HuH-7.5 (cell line): ENCODE measurements at regions not wholly inside any gene's neighbourhood (a gene's known extent, or its start where the extent isn't known, plus 50 kb on each side); places are given as distances from the start of the nearest gene placed in this dataset.

ENCODE experiments used
- DNase-seq: peaks from one replicate; pipeline ENCODE4 v3.0.0; 2011; ENCODE audit warnings: low spot score

GRCh38 chr1:191588905-191589304, 569.4 kb upstream of the RGS18 start:
- DNase-seq, result no peak

- DNase-seq, result no peak
Observed at GRCh38 chr1:191589536-191589935, 568.7 kb upstream of the RGS18 start.

- DNase-seq, result no peak
Observed at GRCh38 chr1:191590578-191590977, 567.7 kb upstream of the RGS18 start.

GRCh38 chr1:191592039-191592438, 566.2 kb upstream of the RGS18 start:
- DNase-seq, result no peak

- no peak for DNase-seq
Observed at GRCh38 chr1:191592907-191593306, 565.4 kb upstream of the RGS18 start.

- DNase-seq, result no peak
Observed at GRCh38 chr1:191595170-191595569, 563.1 kb upstream of the RGS18 start.

- no peak for DNase-seq
Observed at GRCh38 chr1:191608367-191608766, 549.9 kb upstream of the RGS18 start.

- DNase-seq, result no peak
Observed at GRCh38 chr1:191609305-191609704, 549.0 kb upstream of the RGS18 start.

- DNase-seq, result no peak
Observed at GRCh38 chr1:191615101-191615821, 543.0 kb upstream of the RGS18 start.

- no peak for DNase-seq
Observed at GRCh38 chr1:191618181-191618580, 540.1 kb upstream of the RGS18 start.

- no peak for DNase-seq
Observed at GRCh38 chr1:191620883-191621282, 537.4 kb upstream of the RGS18 start.

- DNase-seq, result no peak
Observed at GRCh38 chr1:191624044-191624443, 534.2 kb upstream of the RGS18 start.

GRCh38 chr1:191629836-191630235, 528.4 kb upstream of the RGS18 start:
- DNase-seq, result no peak

GRCh38 chr1:191634801-191635508, 523.3 kb upstream of the RGS18 start:
- no peak for DNase-seq

GRCh38 chr1:191636345-191636744, 521.9 kb upstream of the RGS18 start:
- no peak for DNase-seq

GRCh38 chr1:191641420-191642260, 516.6 kb upstream of the RGS18 start:
- DNase-seq, result no peak

- DNase-seq, result no peak
Observed at GRCh38 chr1:191643060-191643459, 515.2 kb upstream of the RGS18 start.

GRCh38 chr1:191648939-191649338, 509.3 kb upstream of the RGS18 start:
- DNase-seq, result no peak

GRCh38 chr1:191662051-191662450, 496.2 kb upstream of the RGS18 start:
- DNase-seq, result no peak

- DNase-seq, result no peak
Observed at GRCh38 chr1:191662746-191663145, 495.5 kb upstream of the RGS18 start.

GRCh38 chr1:191668525-191668924, 489.7 kb upstream of the RGS18 start:
- no peak for DNase-seq

GRCh38 chr1:191669629-191670028, 488.6 kb upstream of the RGS18 start:
- DNase-seq, result no peak

GRCh38 chr1:191671236-191671635, 487.0 kb upstream of the RGS18 start:
- no peak for DNase-seq
